ENCODE measurements at regions not wholly inside any gene's neighbourhood (a gene's known extent, or its start where the extent isn't known, plus 50 kb on each side); places are given as distances from the start of the nearest gene placed in this dataset.

DNA sequence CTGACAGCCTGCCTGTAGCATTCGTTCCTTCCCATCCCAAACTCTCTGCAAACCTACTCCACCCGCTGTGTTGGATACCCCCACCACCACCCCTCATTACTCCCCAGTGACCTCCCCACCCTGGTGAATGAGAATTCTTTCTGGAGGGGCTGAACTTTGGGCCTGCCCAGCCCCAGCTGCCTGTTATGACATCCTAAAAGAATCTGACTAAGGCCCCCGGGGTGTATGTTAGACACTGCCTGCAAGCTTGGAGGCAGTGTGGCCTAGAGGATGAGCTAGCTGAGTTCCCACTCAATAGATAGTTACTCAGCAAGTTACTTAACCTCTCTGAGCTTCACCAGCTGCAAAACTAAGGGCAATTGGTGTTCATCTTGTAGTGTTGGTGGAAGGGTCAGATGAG lies 110.2 kb upstream of the FGGY start:
- TF ChIP-seq, protein P1, sequence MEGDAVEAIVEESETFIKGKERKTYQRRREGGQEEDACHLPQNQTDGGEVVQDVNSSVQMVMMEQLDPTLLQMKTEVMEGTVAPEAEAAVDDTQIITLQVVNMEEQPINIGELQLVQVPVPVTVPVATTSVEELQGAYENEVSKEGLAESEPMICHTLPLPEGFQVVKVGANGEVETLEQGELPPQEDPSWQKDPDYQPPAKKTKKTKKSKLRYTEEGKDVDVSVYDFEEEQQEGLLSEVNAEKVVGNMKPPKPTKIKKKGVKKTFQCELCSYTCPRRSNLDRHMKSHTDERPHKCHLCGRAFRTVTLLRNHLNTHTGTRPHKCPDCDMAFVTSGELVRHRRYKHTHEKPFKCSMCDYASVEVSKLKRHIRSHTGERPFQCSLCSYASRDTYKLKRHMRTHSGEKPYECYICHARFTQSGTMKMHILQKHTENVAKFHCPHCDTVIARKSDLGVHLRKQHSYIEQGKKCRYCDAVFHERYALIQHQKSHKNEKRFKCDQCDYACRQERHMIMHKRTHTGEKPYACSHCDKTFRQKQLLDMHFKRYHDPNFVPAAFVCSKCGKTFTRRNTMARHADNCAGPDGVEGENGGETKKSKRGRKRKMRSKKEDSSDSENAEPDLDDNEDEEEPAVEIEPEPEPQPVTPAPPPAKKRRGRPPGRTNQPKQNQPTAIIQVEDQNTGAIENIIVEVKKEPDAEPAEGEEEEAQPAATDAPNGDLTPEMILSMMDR (IDR thresholded peaks at IDR 0.05) = no peak
- TF ChIP-seq EP300 (IDR thresholded peaks at IDR 0.05) = no peak

Measured in ovary (tissue), 3 donors.